Gastrocnemius medialis (tissue), 4 donors: ENCODE measurements at regions not wholly inside any gene's neighbourhood (a gene's known extent, or its start where the extent isn't known, plus 50 kb on each side); places are given as distances from the start of the nearest gene placed in this dataset.

Experiments
- ATAC-seq, 2 donors: fragments of 150-250 bp; one replicate each; pipeline ENCODE4 v1.9.1; 2016
- DNase-seq, 2 donors: peaks; one replicate each; pipeline ENCODE4 v3.0.0-alpha.2; 2019
- H3K27ac ChIP-seq, 4 donors: fragments of 200-600 bp; sonication (generic); 1 replicate in 1 of 4; 2 replicates in 3 of 4; pipeline ENCODE4 v1.5.1; 2016 to 2018; ENCODE audit warnings: mild to moderate bottlenecking in 2 of 4, moderate library complexity in 1 of 4
- H3K27me3 ChIP-seq, 3 donors: fragments of 200-600 bp; sonication (generic) in 2 of 3; 1 replicate in 1 of 3; 2 replicates in 2 of 3; pipeline versions ENCODE4 v1.5.1 to v1.6.0; 2016 to 2019; ENCODE audit warnings: mild to moderate bottlenecking in 1 of 3, moderate library complexity in 1 of 3
- H3K36me3 ChIP-seq, 2 donors: fragments of 200-600 bp; sonication (generic) in 1 of 2; one replicate each; pipeline ENCODE4 v1.5.1; 2017 to 2018
- H3K4me1 ChIP-seq, 2 donors: fragments of 200-600 bp; sonication (generic) in 1 of 2; one replicate each; pipeline ENCODE4 v1.5.1; 2016 to 2017; ENCODE audit warnings: mild to moderate bottlenecking in 2 of 2
- H3K4me3 ChIP-seq, 4 donors: fragments of 200-600 bp; sonication (generic) in 3 of 4; 1 replicate in 1 of 4; 2 replicates in 3 of 4; pipeline ENCODE4 v1.5.1; 2016 to 2019; ENCODE audit warnings: mild to moderate bottlenecking in 2 of 4
- H3K9me3 ChIP-seq, 3 donors: fragments of 200-600 bp; sonication (generic) in 2 of 3; 1 replicate in 1 of 3; 2 replicates in 2 of 3; pipeline ENCODE4 v1.5.1; 2016 to 2019
- POLR2A ChIP-seq, 2 donors: fragments of 450-650 bp; IDR thresholded peaks; one replicate each; pipeline ENCODE4 v1.6.1; 2017; ENCODE audit warnings: antibody characterized with exemption in 2 of 2, mild to moderate bottlenecking in 2 of 2, moderate library complexity in 2 of 2
- in situ Hi-C, 4 donors: fragments of 200-750 bp; cut with MboI; loops; one replicate each; pipeline versions ENCODE4 v1.15.0 to v1.8.0; 2017; ENCODE audit warnings: low sequenced_read_pairs in 4 of 4
- intact Hi-C: fragments of 100-400 bp; cut with DNase I; formaldehyde crosslinking; loops from one replicate; pipeline ENCODE4 v1.15.1; 2023; ENCODE audit warnings: low total_unique reads
- TF ChIP-seq, protein P1 (sequence below), 5 experiments: fragments of 450-650 bp in 3 of 5; fragments of 200-600 bp in 2 of 5; sonication (generic) in 2 of 5; IDR thresholded peaks in 4 of 5; conservative IDR thresholded peaks in 1 of 5; 1 replicate in 4 of 5; 2 replicates in 1 of 5; pipeline ENCODE4 v1.5.1; 2016 to 2019; ENCODE audit warnings: antibody characterized with exemption in 5 of 5, mild to moderate bottlenecking in 3 of 5, moderate library complexity in 3 of 5

DNA sequence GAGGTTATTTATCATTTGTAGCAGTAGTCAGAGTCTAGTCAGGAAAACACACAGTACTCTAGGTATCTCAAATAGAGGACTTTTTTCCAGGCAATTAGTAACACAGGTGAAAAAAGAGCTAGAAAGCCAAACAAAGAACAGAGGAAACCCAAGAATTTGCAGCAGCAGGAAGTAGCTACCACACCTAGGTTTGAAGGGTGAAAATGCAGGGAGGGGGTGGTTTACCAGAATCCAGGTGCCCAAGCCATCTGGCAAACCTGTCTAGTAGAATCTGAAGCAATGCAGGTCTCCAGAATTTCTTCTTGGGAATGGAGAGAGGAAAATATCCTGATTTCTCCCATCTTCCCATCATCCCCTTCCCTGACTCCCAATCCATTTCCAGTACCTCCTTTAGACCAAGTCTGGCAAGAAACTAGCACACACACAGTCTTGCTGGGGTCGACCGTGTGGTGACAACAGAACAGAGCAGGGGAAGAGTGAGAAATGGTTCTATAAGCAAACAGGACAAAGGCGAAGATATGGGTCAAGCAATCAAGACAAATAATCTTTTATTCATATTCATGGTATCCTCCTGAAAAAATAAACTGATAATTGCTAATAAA lies 231.9 kb upstream of the MMADHC start:
- Histone ChIP-seq H3K27ac (no peak overlapping the region), H3K4me1 (no peaks in the 10 kb centered on the region), H3K9me3 (no peaks in the 10 kb centered on the region), H3K4me3 (no peak overlapping the region), H3K27me3 (no peaks in the 10 kb centered on the region), H3K36me3 (no peaks in the 10 kb centered on the region)
- in situ Hi-C loops = loop anchor here in 1 of 4 donors (25.0 kb wide), 1 partner anchor 668 kb away; the partner anchor contains the start of gene RND3
- intact Hi-C loops = no loop called here
- ATAC-seq (no peak), DNase-seq (no peak)
- no peak for TF ChIP-seq POLR2A (IDR thresholded peaks at IDR 0.05)
- TF ChIP-seq, protein P1, sequence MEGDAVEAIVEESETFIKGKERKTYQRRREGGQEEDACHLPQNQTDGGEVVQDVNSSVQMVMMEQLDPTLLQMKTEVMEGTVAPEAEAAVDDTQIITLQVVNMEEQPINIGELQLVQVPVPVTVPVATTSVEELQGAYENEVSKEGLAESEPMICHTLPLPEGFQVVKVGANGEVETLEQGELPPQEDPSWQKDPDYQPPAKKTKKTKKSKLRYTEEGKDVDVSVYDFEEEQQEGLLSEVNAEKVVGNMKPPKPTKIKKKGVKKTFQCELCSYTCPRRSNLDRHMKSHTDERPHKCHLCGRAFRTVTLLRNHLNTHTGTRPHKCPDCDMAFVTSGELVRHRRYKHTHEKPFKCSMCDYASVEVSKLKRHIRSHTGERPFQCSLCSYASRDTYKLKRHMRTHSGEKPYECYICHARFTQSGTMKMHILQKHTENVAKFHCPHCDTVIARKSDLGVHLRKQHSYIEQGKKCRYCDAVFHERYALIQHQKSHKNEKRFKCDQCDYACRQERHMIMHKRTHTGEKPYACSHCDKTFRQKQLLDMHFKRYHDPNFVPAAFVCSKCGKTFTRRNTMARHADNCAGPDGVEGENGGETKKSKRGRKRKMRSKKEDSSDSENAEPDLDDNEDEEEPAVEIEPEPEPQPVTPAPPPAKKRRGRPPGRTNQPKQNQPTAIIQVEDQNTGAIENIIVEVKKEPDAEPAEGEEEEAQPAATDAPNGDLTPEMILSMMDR (IDR thresholded peaks at IDR 0.05 in 4 of 5, conservative IDR thresholded peaks at IDR 0.05 in 1 of 5) = no peak

DNA sequence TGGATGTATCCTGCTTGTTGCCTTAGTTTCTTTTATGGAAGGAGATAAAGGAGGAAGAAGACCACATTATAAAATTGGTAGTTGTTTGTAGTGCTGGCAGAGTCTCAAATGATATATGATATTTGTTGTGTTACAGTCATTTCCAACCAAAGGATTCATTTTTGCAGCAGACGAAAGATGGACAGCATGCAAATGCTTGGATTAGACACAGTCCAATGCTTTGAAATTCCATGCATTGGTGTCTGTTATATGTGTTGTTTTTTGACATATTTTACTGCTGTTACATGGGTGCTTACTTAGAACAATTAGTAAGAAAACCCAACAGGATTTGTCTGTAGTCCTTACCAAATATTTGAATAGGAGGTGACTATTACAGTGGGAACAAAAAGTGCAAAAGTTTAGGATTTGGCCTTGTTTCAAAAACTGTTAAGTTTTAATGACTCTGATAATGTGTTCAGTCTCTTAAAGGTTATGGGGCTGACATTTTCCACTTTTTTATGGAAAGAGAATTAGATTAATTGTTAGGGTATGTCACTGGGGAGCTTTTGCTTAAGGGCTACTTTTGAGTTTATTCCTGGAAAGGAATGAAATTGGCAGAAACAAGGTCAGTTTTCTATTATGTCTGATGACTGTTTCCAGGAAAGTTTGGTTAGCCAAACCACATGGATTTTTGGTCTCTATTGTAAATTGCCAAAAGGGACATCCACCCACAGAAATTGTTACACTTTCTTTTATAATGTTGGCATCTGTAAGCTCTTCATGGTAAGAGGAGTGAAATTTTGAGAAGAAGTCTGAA lies 229.4 kb upstream of the MMADHC start:
- DNase-seq = no peak
- Histone ChIP-seq H3K27me3 (no peaks in the 10 kb centered on the region), H3K4me3 (no peak overlapping the region)

DNA sequence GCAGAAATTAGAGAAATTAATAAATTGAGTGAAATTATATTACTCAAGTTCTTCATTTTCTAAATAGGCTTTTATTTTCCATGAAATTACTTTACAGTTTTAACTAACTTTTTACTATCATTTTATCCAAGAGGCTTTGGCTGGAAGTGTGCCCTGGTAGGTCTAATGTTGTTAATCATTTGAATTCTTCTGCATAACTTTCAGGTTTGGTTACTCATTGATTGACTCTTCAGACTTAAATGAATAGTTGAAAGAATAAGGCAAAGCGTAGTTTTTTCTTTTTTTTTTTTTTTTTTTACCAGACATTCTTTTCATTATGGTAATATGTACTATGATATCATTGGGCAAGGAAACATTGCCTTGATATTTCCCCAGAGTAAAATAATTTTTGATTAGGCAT lies 228.4 kb upstream of the MMADHC start:
- TF ChIP-seq POLR2A (IDR thresholded peaks at IDR 0.05) = no peak
- TF ChIP-seq, protein P1 (IDR thresholded peaks at IDR 0.05 in 4 of 5, conservative IDR thresholded peaks at IDR 0.05 in 1 of 5) = no peak
- intact Hi-C loops = no loop called here
- Histone ChIP-seq H3K9me3 (no peaks in the 10 kb centered on the region), H3K4me1 (no peaks in the 10 kb centered on the region), H3K27ac (no peak overlapping the region), H3K36me3 (no peaks in the 10 kb centered on the region), H3K27me3 (no peaks in the 10 kb centered on the region), H3K4me3 (no peak overlapping the region)
- DNase-seq (no peak), ATAC-seq (no peak)
- in situ Hi-C loops = loop anchor here in 1 of 4 donors (25.0 kb wide), 1 partner anchor 671 kb away; the partner anchor contains the start of gene RND3

More for the DNA sequence above, 229.4 kb upstream of the MMADHC start:
- Histone ChIP-seq H3K4me1 (no peaks in the 10 kb centered on the region), H3K27ac (no peak overlapping the region), H3K36me3 (no peaks in the 10 kb centered on the region), H3K9me3 (no peaks in the 10 kb centered on the region)
- ATAC-seq = no peak
- intact Hi-C loops = no loop called here
- in situ Hi-C loops = loop anchor here in 1 of 4 donors (25.0 kb wide), 1 partner anchor 670 kb away; the partner anchor contains the start of gene RND3
- TF ChIP-seq POLR2A (IDR thresholded peaks at IDR 0.05) = no peak
- TF ChIP-seq, protein P1 (IDR thresholded peaks at IDR 0.05 in 4 of 5, conservative IDR thresholded peaks at IDR 0.05 in 1 of 5) = no peak

DNA sequence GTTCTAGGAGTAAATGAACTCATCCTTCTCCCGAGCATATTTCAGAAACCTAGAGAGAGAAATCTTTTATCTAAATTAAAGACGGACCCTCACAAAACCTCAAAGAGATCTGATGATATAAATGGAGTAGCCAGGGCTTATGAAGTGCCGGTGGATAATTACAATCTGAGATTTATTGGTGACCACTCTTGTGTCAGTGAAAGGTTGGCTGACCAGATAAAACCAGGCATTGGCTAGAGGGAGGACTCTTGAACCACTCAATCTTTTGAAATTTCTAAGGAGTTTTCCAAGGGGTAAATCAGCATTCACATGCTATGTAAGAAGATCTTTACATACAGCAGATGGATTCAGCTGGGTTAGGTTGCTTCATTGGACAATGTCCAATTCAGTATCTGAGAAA lies 227.3 kb upstream of the MMADHC start:
- DNase-seq (no peak), ATAC-seq (no peak)
- Histone ChIP-seq H3K27ac (no peak overlapping the region), H3K27me3 (no peaks in the 10 kb centered on the region), H3K9me3 (no peaks in the 10 kb centered on the region), H3K36me3 (no peaks in the 10 kb centered on the region), H3K4me3 (no peak overlapping the region), H3K4me1 (no peaks in the 10 kb centered on the region)
- TF ChIP-seq, protein P1 (IDR thresholded peaks at IDR 0.05 in 4 of 5, conservative IDR thresholded peaks at IDR 0.05 in 1 of 5) = no peak
- TF ChIP-seq POLR2A (IDR thresholded peaks at IDR 0.05) = no peak
- intact Hi-C loops = no loop called here
- in situ Hi-C loops = loop anchor here in 1 of 4 donors (25.0 kb wide), 1 partner anchor 672 kb away; the partner anchor contains the start of gene RND3
